ENCODE measurements at regions not wholly inside any gene's neighbourhood (a gene's known extent, or its start where the extent isn't known, plus 50 kb on each side); places are given as distances from the start of the nearest gene placed in this dataset.
"Not testable (repeated sequence)": the region's sequence is repeated elsewhere in the genome, so short reads cannot be mapped to it uniquely, and the experiment has no call there.

GRCh38 chr4:158038718-158039117 is 134.1 kb downstream of the GASK1B start:
- Histone ChIP-seq H3K4me1 (no peaks in the 10 kb centered on the region), H3K27ac (no peak overlapping the region), H3K36me3 (no peaks in the 10 kb centered on the region), H3K4me3 (no peak overlapping the region), H3K9me3 (no peaks in the 10 kb centered on the region), H3K27me3 (no peaks in the 10 kb centered on the region)
- intact Hi-C loops (cut with DNase I; ENCODE audit: low total_unique reads): no loop called here
- no peak for DNase-seq (ENCODE audit: low spot score in 2 of 2)
- TF ChIP-seq CTCF (IDR thresholded peaks at IDR 0.05) (no peak), POLR2A (IDR thresholded peaks at IDR 0.05) (no peak), POLR2AphosphoS5 (IDR thresholded peaks at IDR 0.05) (no peak)

GRCh38 chr4:158036998-158037397 is 135.8 kb downstream of the GASK1B start:
- no peaks in the 10 kb centered on the region for H3K4me1 ChIP-seq
- TF ChIP-seq POLR2AphosphoS5 (IDR thresholded peaks at IDR 0.05) (no peak), CTCF (IDR thresholded peaks at IDR 0.05) (no peak), POLR2A (IDR thresholded peaks at IDR 0.05) (no peak)
- H3K9me3 ChIP-seq: no peaks in the 10 kb centered on the region
- no peak overlapping the region for H3K4me3 ChIP-seq
- intact Hi-C loops (cut with DNase I; ENCODE audit: low total_unique reads): no loop called here
- H3K27me3 ChIP-seq: no peaks in the 10 kb centered on the region
- DNase-seq (ENCODE audit: low spot score in 2 of 2): no peak
- H3K36me3 ChIP-seq: no peaks in the 10 kb centered on the region
- no peak overlapping the region for H3K27ac ChIP-seq

- intact Hi-C loops (cut with DNase I; ENCODE audit: low total_unique reads): no loop called here
- no peak overlapping the region for H3K27ac ChIP-seq
- no peak overlapping the region for H3K4me3 ChIP-seq
- H3K9me3 ChIP-seq: no peaks in the 10 kb centered on the region
- no peak for DNase-seq (ENCODE audit: low spot score in 2 of 2)
- no peaks in the 10 kb centered on the region for H3K27me3 ChIP-seq
- no peaks in the 10 kb centered on the region for H3K4me1 ChIP-seq
- TF ChIP-seq CTCF (IDR thresholded peaks at IDR 0.05) (no peak), POLR2A (IDR thresholded peaks at IDR 0.05) (no peak), POLR2AphosphoS5 (IDR thresholded peaks at IDR 0.05) (no peak)
- no peaks in the 10 kb centered on the region for H3K36me3 ChIP-seq
Observed at GRCh38 chr4:158035662-158036195, 137.1 kb downstream of the GASK1B start.

GRCh38 chr4:158033416-158034120 is 139.3 kb downstream of the GASK1B start:
- Histone ChIP-seq H3K36me3 (no peaks in the 10 kb centered on the region), H3K27ac (no peak overlapping the region), H3K4me1 (no peaks in the 10 kb centered on the region), H3K27me3 (no peaks in the 10 kb centered on the region), H3K9me3 (peaks cover 0 to 5% of the 10 kb centered on the region in 2 donors), H3K4me3 (no peak overlapping the region)
- intact Hi-C loops (cut with DNase I; ENCODE audit: low total_unique reads): no loop called here
- no peak for DNase-seq (ENCODE audit: low spot score in 2 of 2)
- TF ChIP-seq CTCF (IDR thresholded peaks at IDR 0.05) (no peak), POLR2A (IDR thresholded peaks at IDR 0.05) (no peak), POLR2AphosphoS5 (IDR thresholded peaks at IDR 0.05) (no peak)

- DNase-seq (ENCODE audit: low spot score in 2 of 2): no peak
- no peak for TF ChIP-seq CTCF (IDR thresholded peaks at IDR 0.05)
- no peak for TF ChIP-seq POLR2A (IDR thresholded peaks at IDR 0.05)
- TF ChIP-seq POLR2AphosphoS5 (IDR thresholded peaks at IDR 0.05): no peak
- Histone ChIP-seq H3K27ac (peak overlapping the region in 1 of 2 donors; percentile 6), H3K36me3 (no peaks in the 10 kb centered on the region), H3K4me3 (no peak overlapping the region), H3K27me3 (no peaks in the 10 kb centered on the region), H3K9me3 (peaks cover 0 to 12% of the 10 kb centered on the region in 2 donors), H3K4me1 (no peaks in the 10 kb centered on the region)
- intact Hi-C loops (cut with DNase I; ENCODE audit: low total_unique reads): no loop called here
Observed at GRCh38 chr4:158032733-158033415, 140.0 kb downstream of the GASK1B start.

GRCh38 chr4:158028381-158028780 is 144.4 kb downstream of the GASK1B start:
- H3K27me3 ChIP-seq; H3K4me1 ChIP-seq; intact Hi-C loops (cut with DNase I; ENCODE audit: low total_unique reads); H3K36me3 ChIP-seq; DNase-seq (ENCODE audit: low spot score in 2 of 2); H3K4me3 ChIP-seq; H3K27ac ChIP-seq: not testable (repeated sequence)
- H3K9me3 ChIP-seq: peaks cover 0 to 18% of the 10 kb centered on the region in 2 donors
